HG03442 (cell line): ENCODE measurements at regions not wholly inside any gene's neighbourhood (a gene's known extent, or its start where the extent isn't known, plus 50 kb on each side); places are given as distances from the start of the nearest gene placed in this dataset.

ENCODE experiments used
- ATAC-seq: cut with Tn5 transposase; IDR thresholded peaks from one replicate; pipeline ENCODE4 v1.9.1; 2021; ENCODE audit warnings: mild to moderate bottlenecking, moderate library complexity; ENCODE audit not compliant: unreplicated experiment

- no peak for ATAC-seq
These were observed 61.1 kb upstream of the TGM3 start for GRCh38 chr20:2234598-2235191.

GRCh38 chr20:2236256-2236655 is 59.5 kb upstream of the TGM3 start:
- no peak for ATAC-seq

- no peak for ATAC-seq
These were observed 58.7 kb upstream of the TGM3 start for GRCh38 chr20:2237059-2237458.

- no peak for ATAC-seq
These were observed 57.2 kb upstream of the TGM3 start for GRCh38 chr20:2238601-2239000.

GRCh38 chr20:2240835-2241234 is 55.0 kb upstream of the TGM3 start:
- ATAC-seq, result no peak

- no peak for ATAC-seq
These were observed 53.1 kb upstream of the TGM3 start for GRCh38 chr20:2242678-2243077.

GRCh38 chr20:2244523-2244922 is 51.3 kb upstream of the TGM3 start:
- no peak for ATAC-seq

- no peak for ATAC-seq
These were observed 50.8 kb upstream of the TGM3 start for GRCh38 chr20:2244993-2245392.

- no peak for ATAC-seq
These were observed 50.2 kb upstream of the TGM3 start for GRCh38 chr20:2245637-2246036.
